ENCODE measurements at regions not wholly inside any gene's neighbourhood (a gene's known extent, or its start where the extent isn't known, plus 50 kb on each side); places are given as distances from the start of the nearest gene placed in this dataset.
A peak's percentile ranks its signal among the peaks of the same experiment; 100 is the strongest.

DNA sequence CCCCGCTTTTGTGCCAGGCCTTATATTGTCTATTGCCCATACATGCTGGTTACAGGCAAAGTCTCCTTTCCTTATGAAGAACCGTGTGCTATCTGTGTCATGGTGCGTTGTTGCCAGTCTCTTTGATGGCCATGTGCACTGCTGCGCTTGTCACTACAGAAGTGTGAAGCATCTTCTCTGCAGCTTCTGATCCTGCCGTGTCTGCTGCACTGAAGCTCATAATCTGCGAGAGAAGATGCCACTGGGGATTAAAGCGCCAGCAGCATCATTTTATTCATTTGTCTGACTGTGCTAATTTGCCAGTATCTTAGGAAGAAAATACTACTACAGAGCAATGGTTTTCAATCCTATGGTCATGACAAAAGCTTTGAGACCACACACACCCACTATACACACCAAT, 330.1 kb downstream of the FAT3 start:
- Histone ChIP-seq H3K36me3 (ENCODE audit: control insufficient read depth, insufficient read depth, low read length) (no peaks in the 10 kb centered on the region), H4K20me1 (ENCODE audit: control insufficient read depth, extremely low read depth, insufficient read depth, low read length) (no peaks in the 10 kb centered on the region), H3K27me3 (ENCODE audit: control insufficient read depth, insufficient read depth, low read length) (no peaks in the 10 kb centered on the region), H3K4me3 (replicated peaks in 1 of 4; ENCODE audit: control extremely low read depth in 1 of 4, insufficient read depth in 1 of 4, low read depth in 3 of 4, low read length in 4 of 4) (no peak overlapping the region), H2AFZ (ENCODE audit: low read length) (no peak overlapping the region), H3K9me3 (ENCODE audit: control insufficient read depth, insufficient read depth, low read depth, low read length) (no peaks in the 10 kb centered on the region), H3K4me2 (ENCODE audit: extremely low read depth, insufficient read depth, low read length) (no peak overlapping the region), H3K27ac (ENCODE audit: insufficient read depth, low read length) (no peak overlapping the region), H3K9ac (ENCODE audit: insufficient read depth, low read length) (no peak overlapping the region), H3K4me1 (ENCODE audit: control insufficient read depth, extremely low read depth, insufficient read depth, low read length) (no peaks in the 10 kb centered on the region), H3K79me2 (ENCODE audit: control insufficient read depth, insufficient read depth, low read length) (no peaks in the 10 kb centered on the region)
- DNase-seq (ENCODE audit: low read depth in 2 of 2), result no peak
- TF ChIP-seq, protein P1, sequence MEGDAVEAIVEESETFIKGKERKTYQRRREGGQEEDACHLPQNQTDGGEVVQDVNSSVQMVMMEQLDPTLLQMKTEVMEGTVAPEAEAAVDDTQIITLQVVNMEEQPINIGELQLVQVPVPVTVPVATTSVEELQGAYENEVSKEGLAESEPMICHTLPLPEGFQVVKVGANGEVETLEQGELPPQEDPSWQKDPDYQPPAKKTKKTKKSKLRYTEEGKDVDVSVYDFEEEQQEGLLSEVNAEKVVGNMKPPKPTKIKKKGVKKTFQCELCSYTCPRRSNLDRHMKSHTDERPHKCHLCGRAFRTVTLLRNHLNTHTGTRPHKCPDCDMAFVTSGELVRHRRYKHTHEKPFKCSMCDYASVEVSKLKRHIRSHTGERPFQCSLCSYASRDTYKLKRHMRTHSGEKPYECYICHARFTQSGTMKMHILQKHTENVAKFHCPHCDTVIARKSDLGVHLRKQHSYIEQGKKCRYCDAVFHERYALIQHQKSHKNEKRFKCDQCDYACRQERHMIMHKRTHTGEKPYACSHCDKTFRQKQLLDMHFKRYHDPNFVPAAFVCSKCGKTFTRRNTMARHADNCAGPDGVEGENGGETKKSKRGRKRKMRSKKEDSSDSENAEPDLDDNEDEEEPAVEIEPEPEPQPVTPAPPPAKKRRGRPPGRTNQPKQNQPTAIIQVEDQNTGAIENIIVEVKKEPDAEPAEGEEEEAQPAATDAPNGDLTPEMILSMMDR (conservative IDR thresholded peaks at IDR 0.05 in 1 of 2, IDR thresholded peaks at IDR 0.05 in 1 of 2; ENCODE audit: low read depth in 1 of 2, low read length in 2 of 2), result no peak
- TF ChIP-seq EZH2 (IDR thresholded peaks at IDR 0.05; ENCODE audit: low read length, missing control alignments), result no peak

DNA sequence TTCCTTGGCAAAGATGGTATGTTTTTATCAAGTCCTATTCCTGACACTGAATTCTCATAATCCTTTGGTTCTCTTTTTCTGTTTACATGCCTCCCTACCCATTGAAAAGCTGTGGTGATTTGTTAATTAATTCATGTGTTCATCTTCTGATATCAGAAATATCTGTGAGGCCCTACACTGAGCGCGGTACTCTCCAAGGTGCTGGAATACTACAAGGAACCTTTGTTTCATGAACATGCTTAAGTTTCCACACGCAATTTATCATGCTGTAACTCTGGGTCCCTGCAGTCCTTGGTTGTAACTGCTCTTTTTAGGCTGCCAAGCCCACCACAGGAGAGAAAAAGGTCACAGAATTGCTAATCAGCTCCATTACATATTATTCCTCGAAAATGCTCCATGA, 331.8 kb downstream of the FAT3 start:
- Histone ChIP-seq H3K79me2 (ENCODE audit: control insufficient read depth, insufficient read depth, low read length) (no peaks in the 10 kb centered on the region), H3K4me1 (ENCODE audit: control insufficient read depth, extremely low read depth, insufficient read depth, low read length) (no peaks in the 10 kb centered on the region), H4K20me1 (ENCODE audit: control insufficient read depth, extremely low read depth, insufficient read depth, low read length) (no peaks in the 10 kb centered on the region), H3K27ac (ENCODE audit: insufficient read depth, low read length) (no peak overlapping the region), H3K4me3 (replicated peaks in 1 of 4; ENCODE audit: control extremely low read depth in 1 of 4, insufficient read depth in 1 of 4, low read depth in 3 of 4, low read length in 4 of 4) (no peak overlapping the region), H3K9me3 (ENCODE audit: control insufficient read depth, insufficient read depth, low read depth, low read length) (no peaks in the 10 kb centered on the region), H3K27me3 (ENCODE audit: control insufficient read depth, insufficient read depth, low read length) (no peaks in the 10 kb centered on the region), H3K4me2 (ENCODE audit: extremely low read depth, insufficient read depth, low read length) (no peak overlapping the region), H2AFZ (ENCODE audit: low read length) (no peak overlapping the region), H3K9ac (ENCODE audit: insufficient read depth, low read length) (no peak overlapping the region), H3K36me3 (ENCODE audit: control insufficient read depth, insufficient read depth, low read length) (no peaks in the 10 kb centered on the region)
- no peak for TF ChIP-seq EZH2 (IDR thresholded peaks at IDR 0.05; ENCODE audit: low read length, missing control alignments)
- TF ChIP-seq, protein P1 (conservative IDR thresholded peaks at IDR 0.05 in 1 of 2, IDR thresholded peaks at IDR 0.05 in 1 of 2; ENCODE audit: low read depth in 1 of 2, low read length in 2 of 2), result no peak
- DNase-seq (ENCODE audit: low read depth in 2 of 2), result peak; percentile 40 to 55

DNA sequence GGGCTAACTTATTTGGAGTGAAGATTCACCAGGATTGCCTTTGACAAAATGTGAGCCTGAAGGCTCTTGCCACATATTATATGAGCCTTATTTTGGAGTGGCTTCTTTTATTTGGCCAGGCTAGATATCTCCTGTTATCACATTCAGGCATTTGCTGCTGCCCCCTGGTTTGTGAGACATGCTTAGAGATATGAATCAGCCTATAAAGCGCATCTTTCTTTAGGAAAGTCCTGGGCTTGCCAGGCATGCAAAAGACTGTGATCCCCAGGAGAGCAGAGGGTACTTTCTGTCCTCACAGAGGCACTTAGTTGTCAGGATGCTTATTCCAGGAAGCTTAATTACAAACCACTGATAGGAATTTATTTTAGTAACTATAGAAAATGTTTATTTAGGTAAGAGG, 333.3 kb downstream of the FAT3 start:
- no peak for DNase-seq (ENCODE audit: low read depth in 2 of 2)
- H3K4me2 ChIP-seq (ENCODE audit: extremely low read depth, insufficient read depth, low read length), result no peak overlapping the region
- no peak for TF ChIP-seq EZH2 (IDR thresholded peaks at IDR 0.05; ENCODE audit: low read length, missing control alignments)
- TF ChIP-seq, protein P1 (conservative IDR thresholded peaks at IDR 0.05 in 1 of 2, IDR thresholded peaks at IDR 0.05 in 1 of 2; ENCODE audit: low read depth in 1 of 2, low read length in 2 of 2), result no peak
- H3K9ac ChIP-seq (ENCODE audit: insufficient read depth, low read length), result no peak overlapping the region
- H3K79me2 ChIP-seq (ENCODE audit: control insufficient read depth, insufficient read depth, low read length), result no peaks in the 10 kb centered on the region
- no peak overlapping the region for H3K4me3 ChIP-seq (replicated peaks in 1 of 4; ENCODE audit: control extremely low read depth in 1 of 4, insufficient read depth in 1 of 4, low read depth in 3 of 4, low read length in 4 of 4)
- no peaks in the 10 kb centered on the region for H3K4me1 ChIP-seq (ENCODE audit: control insufficient read depth, extremely low read depth, insufficient read depth, low read length)
- no peak overlapping the region for H3K27ac ChIP-seq (ENCODE audit: insufficient read depth, low read length)
- no peaks in the 10 kb centered on the region for H4K20me1 ChIP-seq (ENCODE audit: control insufficient read depth, extremely low read depth, insufficient read depth, low read length)
- H3K9me3 ChIP-seq (ENCODE audit: control insufficient read depth, insufficient read depth, low read depth, low read length), result no peaks in the 10 kb centered on the region
- H2AFZ ChIP-seq (ENCODE audit: low read length), result no peak overlapping the region
- H3K27me3 ChIP-seq (ENCODE audit: control insufficient read depth, insufficient read depth, low read length), result no peaks in the 10 kb centered on the region
- H3K36me3 ChIP-seq (ENCODE audit: control insufficient read depth, insufficient read depth, low read length), result no peaks in the 10 kb centered on the region
